ENCODE measurements at regions not wholly inside any gene's neighbourhood (a gene's known extent, or its start where the extent isn't known, plus 50 kb on each side); places are given as distances from the start of the nearest gene placed in this dataset.

DNA sequence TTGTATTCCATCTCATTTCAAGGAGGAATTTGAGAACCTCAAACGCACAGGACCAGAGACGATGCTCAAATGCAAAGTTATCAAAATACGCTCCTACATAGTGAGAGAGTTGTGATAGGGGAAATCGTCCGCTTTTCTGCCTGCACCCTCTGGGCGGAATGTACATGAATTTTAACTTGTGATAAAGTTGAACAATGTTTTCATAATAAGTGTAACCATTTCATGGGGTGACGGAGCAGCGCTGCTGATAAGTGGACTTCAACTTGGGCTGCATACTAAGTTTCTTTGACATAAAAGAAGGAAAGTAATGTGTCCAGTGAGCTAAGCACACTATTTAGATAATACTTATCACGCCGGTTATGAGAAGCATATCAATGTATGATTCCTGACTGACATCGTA is 497.5 kb upstream of the MGMT start:
- no peak for TF ChIP-seq POLR2A (IDR thresholded peaks at IDR 0.05)
- TF ChIP-seq, protein P1, sequence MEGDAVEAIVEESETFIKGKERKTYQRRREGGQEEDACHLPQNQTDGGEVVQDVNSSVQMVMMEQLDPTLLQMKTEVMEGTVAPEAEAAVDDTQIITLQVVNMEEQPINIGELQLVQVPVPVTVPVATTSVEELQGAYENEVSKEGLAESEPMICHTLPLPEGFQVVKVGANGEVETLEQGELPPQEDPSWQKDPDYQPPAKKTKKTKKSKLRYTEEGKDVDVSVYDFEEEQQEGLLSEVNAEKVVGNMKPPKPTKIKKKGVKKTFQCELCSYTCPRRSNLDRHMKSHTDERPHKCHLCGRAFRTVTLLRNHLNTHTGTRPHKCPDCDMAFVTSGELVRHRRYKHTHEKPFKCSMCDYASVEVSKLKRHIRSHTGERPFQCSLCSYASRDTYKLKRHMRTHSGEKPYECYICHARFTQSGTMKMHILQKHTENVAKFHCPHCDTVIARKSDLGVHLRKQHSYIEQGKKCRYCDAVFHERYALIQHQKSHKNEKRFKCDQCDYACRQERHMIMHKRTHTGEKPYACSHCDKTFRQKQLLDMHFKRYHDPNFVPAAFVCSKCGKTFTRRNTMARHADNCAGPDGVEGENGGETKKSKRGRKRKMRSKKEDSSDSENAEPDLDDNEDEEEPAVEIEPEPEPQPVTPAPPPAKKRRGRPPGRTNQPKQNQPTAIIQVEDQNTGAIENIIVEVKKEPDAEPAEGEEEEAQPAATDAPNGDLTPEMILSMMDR (IDR thresholded peaks at IDR 0.05): no peak
